ENCODE measurements at regions not wholly inside any gene's neighbourhood (a gene's known extent, or its start where the extent isn't known, plus 50 kb on each side); places are given as distances from the start of the nearest gene placed in this dataset.

GRCh38 chr9:87014436-87014835, 67.1 kb upstream of the GAS1 start:
- TF ChIP-seq, protein P1, sequence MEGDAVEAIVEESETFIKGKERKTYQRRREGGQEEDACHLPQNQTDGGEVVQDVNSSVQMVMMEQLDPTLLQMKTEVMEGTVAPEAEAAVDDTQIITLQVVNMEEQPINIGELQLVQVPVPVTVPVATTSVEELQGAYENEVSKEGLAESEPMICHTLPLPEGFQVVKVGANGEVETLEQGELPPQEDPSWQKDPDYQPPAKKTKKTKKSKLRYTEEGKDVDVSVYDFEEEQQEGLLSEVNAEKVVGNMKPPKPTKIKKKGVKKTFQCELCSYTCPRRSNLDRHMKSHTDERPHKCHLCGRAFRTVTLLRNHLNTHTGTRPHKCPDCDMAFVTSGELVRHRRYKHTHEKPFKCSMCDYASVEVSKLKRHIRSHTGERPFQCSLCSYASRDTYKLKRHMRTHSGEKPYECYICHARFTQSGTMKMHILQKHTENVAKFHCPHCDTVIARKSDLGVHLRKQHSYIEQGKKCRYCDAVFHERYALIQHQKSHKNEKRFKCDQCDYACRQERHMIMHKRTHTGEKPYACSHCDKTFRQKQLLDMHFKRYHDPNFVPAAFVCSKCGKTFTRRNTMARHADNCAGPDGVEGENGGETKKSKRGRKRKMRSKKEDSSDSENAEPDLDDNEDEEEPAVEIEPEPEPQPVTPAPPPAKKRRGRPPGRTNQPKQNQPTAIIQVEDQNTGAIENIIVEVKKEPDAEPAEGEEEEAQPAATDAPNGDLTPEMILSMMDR (optimal IDR thresholded peaks at IDR 0.05 in 1 of 3, IDR thresholded peaks at IDR 0.05 in 1 of 3, conservative IDR thresholded peaks at IDR 0.05 in 1 of 3; ENCODE audit: extremely low read depth in 1 of 3, insufficient read depth in 2 of 3, low read length in 3 of 3): no peak
- no peak for TF ChIP-seq EZH2 (IDR thresholded peaks at IDR 0.05; ENCODE audit: low read length)
